ENCODE measurements at regions not wholly inside any gene's neighbourhood (a gene's known extent, or its start where the extent isn't known, plus 50 kb on each side); places are given as distances from the start of the nearest gene placed in this dataset.

GRCh38 chr1:239811211-239811885, 280.3 kb upstream of the FMN2 start:
- Histone ChIP-seq H3K36me3 (no peaks in the 10 kb centered on the region), H3K9me3 (no peaks in the 10 kb centered on the region), H3K27ac (no peak overlapping the region), H3K4me1 (peaks cover 0 to 6% (median 0%) of the 10 kb centered on the region in 6 donors), H3K4me3 (no peak overlapping the region), H3K27me3 (replicated peaks in 1 of 7) (no peaks in the 10 kb centered on the region)
- WGBS, 5 donors = 70 to 87% (median 82%) methylated on average over 7 of the region's 7 CpGs
- TF ChIP-seq POLR2A (IDR thresholded peaks at IDR 0.05) (no peak), CTCF (IDR thresholded peaks at IDR 0.05 in 8 of 11, conservative IDR thresholded peaks at IDR 0.05 in 3 of 11) (no peak), POLR2AphosphoS5 (IDR thresholded peaks at IDR 0.05) (no peak)
- intact Hi-C loops (cut with DNase I; ENCODE audit: low total_unique reads) = loop anchor here (10.0 kb wide), 1 partner anchor 407 kb away; no protein-coding TSS in a partner anchor
- DNase-seq = no peak

GRCh38 chr1:239812580-239812979, 279.1 kb upstream of the FMN2 start:
- no peak for TF ChIP-seq POLR2A (IDR thresholded peaks at IDR 0.05)
- TF ChIP-seq POLR2AphosphoS5 (IDR thresholded peaks at IDR 0.05) = no peak
- TF ChIP-seq CTCF (IDR thresholded peaks at IDR 0.05 in 8 of 11, conservative IDR thresholded peaks at IDR 0.05 in 3 of 11) = no peak
- Histone ChIP-seq H3K27me3 (replicated peaks in 1 of 7) (no peaks in the 10 kb centered on the region), H3K27ac (no peak overlapping the region), H3K36me3 (no peaks in the 10 kb centered on the region), H3K4me3 (no peak overlapping the region), H3K9me3 (no peaks in the 10 kb centered on the region), H3K4me1 (peaks cover 0 to 6% (median 0%) of the 10 kb centered on the region in 6 donors)
- 58 to 100% (median 87%) methylated on average over 1 of the region's 1 CpG for WGBS, 5 donors
- DNase-seq = no peak
- intact Hi-C loops (cut with DNase I; ENCODE audit: low total_unique reads) = loop anchor here (10.0 kb wide), 1 partner anchor 408 kb away; no protein-coding TSS in a partner anchor

- WGBS, 5 donors = 45 to 62% (median 50%) methylated on average over 8 of the region's 8 CpGs
- intact Hi-C loops (cut with DNase I; ENCODE audit: low total_unique reads) = loop anchor here (10.0 kb wide), 1 partner anchor 410 kb away; no protein-coding TSS in a partner anchor
- Histone ChIP-seq H3K4me3 (no peak overlapping the region), H3K36me3 (no peaks in the 10 kb centered on the region), H3K27me3 (replicated peaks in 1 of 7) (no peaks in the 10 kb centered on the region), H3K27ac (no peak overlapping the region), H3K9me3 (no peaks in the 10 kb centered on the region), H3K4me1 (peaks cover 0 to 6% (median 0%) of the 10 kb centered on the region in 6 donors)
- no peak for TF ChIP-seq POLR2AphosphoS5 (IDR thresholded peaks at IDR 0.05)
- TF ChIP-seq CTCF (IDR thresholded peaks at IDR 0.05 in 8 of 11, conservative IDR thresholded peaks at IDR 0.05 in 3 of 11) = no peak
- no peak for TF ChIP-seq POLR2A (IDR thresholded peaks at IDR 0.05)
- no peak for DNase-seq
These were observed 277.3 kb upstream of the FMN2 start for GRCh38 chr1:239814306-239814881.

GRCh38 chr1:239815074-239815473, 276.6 kb upstream of the FMN2 start:
- Histone ChIP-seq H3K9me3 (no peaks in the 10 kb centered on the region), H3K4me1 (peaks cover 0 to 6% (median 0%) of the 10 kb centered on the region in 6 donors), H3K36me3 (no peaks in the 10 kb centered on the region), H3K27me3 (replicated peaks in 1 of 7) (no peaks in the 10 kb centered on the region), H3K27ac (no peak overlapping the region), H3K4me3 (no peak overlapping the region)
- intact Hi-C loops (cut with DNase I; ENCODE audit: low total_unique reads) = loop anchor here (10.0 kb wide), 1 partner anchor 410 kb away; no protein-coding TSS in a partner anchor
- TF ChIP-seq POLR2A (IDR thresholded peaks at IDR 0.05) (no peak), CTCF (IDR thresholded peaks at IDR 0.05 in 8 of 11, conservative IDR thresholded peaks at IDR 0.05 in 3 of 11) (no peak), POLR2AphosphoS5 (IDR thresholded peaks at IDR 0.05) (no peak)
- no peak for DNase-seq
- 86 to 91% (median 90%) methylated on average over 4 of the region's 4 CpGs for WGBS, 5 donors
